Dedifferentiated amniotic fluid mesenchymal stem cell (primary cell): ENCODE measurements at regions not wholly inside any gene's neighbourhood (a gene's known extent, or its start where the extent isn't known, plus 50 kb on each side); places are given as distances from the start of the nearest gene placed in this dataset.
"Not testable (repeated sequence)": the region's sequence is repeated elsewhere in the genome, so short reads cannot be mapped to it uniquely, and the experiment has no call there.

Experiments used
- DNase-seq: peaks from one replicate; pipeline ENCODE4 v3.0.0-alpha.2; 2016; ENCODE audit errors: extremely low spot score

DNA sequence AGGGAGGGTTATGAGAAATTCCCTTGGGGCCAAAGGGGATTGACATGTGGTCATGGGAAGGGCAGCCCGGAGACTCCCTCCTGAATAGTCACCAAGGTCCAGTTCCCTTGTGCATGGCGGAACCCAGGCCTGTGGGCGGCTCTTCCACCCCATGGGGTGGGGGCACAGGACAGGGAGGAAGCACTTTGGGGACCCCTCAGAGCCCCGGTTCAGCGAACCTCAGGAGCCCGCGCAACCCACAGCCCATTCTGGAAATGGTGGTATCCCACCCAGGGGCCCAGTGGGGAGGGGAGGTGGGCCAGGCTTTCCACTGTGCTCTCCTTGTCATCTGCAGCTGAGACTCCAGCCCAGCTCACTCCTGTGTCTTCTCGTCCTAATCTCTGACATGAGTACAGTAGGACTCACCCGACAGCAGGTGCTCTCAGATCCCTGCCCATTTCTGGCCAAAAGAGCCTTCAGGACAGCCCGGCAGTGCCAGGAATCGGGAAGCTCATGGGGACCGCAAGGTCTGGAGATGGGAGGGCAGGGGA lies 255.2 kb upstream of the SFSWAP start:
- DNase-seq: no peak

DNA sequence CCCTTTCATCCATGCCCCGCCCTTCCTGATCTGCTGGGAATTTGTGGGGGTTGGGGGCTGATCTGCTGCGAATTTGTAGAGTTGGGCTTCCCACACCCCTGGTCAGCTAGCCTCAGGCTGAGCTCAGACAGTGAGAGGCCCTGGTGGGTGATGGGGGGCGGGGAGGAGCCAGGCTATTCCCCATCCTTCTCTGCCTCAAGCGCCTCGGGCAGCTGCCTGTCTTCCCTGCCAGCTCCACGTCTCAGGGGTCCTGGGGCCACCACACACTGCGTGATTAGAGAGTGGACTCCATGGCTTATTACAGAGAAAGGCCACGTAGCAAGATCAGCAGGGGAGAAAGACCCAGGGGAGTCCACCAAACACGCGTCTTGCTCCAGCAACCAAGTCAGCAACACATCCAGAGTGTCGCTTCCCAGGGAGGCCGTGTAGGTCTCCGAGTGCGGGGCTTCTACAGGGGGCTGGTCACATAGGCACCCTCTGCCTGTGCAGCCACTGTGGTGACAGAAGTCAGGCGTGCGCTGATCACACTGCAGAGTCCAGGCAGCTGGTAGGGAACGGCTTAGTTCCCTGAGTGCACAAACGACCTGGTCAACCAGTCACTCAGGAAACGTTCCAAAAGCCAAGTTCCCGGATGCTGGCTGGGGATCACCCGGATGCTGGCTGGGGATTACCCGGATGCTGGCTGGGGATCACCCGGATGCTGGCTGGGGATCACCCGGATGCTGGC lies 254.4 kb upstream of the SFSWAP start:
- no peak for DNase-seq

DNA sequence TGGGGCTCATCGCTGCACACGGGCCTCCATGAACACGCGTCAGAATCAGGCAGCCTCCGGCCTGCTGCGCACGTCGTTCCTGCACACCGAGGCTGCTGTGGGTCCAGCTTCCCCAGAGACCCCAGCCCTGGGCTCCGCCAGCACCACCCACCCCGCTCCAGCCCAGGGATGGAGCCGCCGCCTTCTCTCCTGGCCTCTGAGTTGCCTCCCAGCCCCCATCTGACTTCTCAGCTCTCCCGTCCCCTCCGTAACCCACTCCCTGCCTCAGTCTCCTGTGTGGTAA lies 253.9 kb upstream of the SFSWAP start:
- DNase-seq: no peak

DNA sequence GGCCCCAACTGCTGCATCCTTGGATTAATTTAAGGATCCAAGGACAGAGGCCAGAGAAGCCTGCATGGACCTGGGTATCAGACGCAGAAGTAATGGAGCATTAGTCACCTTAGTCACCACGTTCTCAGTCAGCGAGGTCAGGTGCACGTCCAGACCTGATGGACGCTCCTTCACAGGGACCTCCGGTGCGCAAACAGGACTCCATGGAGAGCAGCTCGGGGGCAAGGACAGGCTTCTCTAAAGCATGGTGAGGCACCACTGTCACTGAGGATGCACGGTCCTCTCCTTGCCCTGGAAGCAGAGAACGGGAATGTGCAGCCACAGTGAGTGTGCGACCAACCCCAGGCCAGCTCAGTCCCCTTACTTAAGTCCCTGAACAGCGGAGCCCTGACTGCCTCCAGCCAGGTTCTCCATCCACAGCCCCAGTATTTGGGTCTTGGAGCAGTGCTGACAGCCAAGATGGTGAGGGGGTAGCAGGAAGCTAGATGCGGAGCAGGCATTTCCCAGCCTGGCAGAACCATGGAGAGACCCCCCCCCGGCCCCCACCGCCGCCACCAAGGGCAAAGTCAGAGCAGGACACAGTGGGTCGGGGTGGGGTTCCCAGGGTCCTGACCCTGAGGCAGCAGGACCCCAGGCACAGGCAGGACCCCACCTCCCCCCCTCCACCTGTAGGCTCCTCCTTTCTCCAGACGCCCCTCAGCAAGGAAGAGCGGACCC lies 253.4 kb upstream of the SFSWAP start:
- DNase-seq: no peak

DNA sequence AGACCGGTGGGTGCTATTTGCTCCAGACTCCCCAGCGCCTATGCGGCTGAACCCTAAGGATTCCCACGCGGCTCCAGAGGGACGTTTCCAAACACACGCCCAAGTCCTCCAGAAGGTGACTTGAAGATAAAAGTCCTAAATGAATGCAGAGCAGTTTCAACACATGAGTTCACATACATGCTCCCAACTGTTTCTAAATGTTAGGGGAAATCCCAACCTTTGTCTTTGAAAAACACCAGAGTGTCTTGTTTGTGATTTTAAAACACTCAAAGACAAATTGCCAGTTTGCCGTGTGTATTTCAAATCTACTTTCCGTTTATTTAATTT lies 252.9 kb upstream of the SFSWAP start:
- no peak for DNase-seq

DNA sequence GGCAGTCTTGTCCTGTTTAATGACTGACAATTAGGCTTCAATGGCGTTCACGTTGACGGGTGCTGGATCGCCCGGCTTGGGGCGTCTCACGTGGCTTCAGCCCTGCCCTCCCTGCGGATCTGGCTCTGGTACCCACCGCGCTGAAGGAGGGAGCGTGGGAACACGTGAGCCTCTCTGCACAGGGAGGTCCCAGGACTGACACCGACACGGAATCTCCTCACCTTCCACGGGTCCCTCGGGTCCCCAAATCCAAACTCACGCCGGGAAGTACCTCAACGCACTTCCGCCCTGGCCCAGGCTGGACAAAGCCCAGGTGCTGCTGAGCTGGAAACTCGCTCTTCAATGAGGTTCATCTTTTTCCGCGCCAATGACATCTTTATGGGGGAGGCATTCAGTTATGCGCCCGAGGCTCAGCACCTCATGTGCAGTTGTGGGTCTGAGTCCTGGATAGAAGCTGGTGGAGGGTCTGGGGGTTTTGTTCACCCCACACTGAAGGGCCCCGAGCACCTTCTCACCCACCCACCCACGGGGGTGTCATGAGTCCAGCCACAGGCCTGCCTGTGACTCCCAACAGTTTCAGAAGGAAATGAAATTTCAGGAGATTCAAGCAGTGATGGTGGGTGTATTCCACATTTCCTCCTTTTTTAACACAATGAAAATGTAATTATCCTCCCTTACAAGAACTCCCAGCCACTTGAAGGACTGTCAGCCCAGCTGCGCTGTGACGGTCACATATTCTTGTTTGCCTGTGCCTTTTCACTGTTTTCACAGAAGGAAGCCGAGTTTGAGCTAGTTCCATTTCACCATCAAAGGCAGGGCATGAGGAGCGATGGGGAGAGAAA lies 251.7 kb upstream of the SFSWAP start:
- DNase-seq: no peak

DNA sequence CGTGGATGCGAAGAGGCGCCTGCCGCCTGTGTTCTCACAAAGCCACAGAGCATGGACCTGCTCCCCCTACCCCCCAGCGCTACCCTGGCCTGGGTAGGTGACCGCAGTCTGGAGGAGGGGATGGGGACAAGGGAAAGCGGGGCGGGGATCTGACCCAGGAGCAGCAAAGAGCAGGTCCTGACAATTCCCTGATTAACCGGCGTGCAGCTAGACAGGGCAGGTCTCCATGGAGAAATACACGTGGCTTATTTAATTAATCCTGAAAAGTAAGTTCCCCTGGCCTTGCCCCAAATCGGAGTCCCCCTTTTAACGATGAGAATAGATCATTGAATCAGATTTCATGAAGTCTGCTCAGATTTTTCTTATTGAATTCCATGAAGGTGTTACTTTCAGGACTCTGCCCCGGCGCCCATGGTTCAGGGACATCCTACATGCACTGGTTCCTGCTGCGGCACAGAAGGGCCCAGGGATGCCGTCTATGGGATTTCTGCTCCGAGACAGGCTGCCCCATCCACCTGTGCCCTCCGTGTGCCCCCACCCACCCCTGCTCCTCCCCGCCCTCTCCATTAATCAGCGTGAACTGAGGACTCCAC lies 251.0 kb upstream of the SFSWAP start:
- DNase-seq: no peak

DNA sequence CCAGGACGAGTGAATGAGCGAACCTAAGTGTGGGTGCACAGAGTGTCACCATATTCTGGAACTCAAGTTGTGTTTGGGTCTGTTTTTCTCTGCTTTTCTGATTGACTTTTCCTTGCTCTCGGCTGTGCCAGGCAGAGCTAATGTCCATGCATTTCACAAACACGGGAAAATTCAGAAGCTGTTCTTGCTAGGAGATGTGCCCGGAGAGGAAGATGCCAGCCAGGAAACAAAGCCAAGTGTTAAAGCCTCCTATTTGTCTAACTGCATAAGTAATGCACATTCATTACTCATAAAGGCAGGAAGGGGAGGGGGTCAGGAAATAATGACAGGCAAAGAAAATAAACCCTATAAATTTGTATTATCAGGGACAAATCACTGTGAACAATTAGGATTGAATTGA lies 250.4 kb upstream of the SFSWAP start:
- DNase-seq: no peak

DNA sequence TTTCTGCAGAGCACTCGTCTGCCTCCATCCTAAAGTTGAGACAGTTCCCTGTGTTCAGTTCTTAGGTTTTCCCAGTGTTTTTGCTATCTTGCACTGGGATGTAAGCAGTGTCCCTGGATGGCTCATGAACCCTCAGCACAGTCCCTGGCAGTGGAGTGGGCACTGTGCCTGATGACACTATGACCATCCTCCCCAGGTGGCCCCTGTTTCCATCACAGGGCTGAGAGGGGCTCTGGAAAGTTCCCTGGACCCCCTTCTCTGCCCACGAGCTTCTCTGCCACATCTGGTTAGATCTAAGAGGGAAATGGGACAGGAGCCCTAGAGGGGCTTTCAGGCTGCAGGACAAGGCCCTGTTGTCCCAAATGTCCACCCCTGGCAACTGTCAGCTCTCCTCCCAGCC lies 249.8 kb upstream of the SFSWAP start:
- no peak for DNase-seq

DNA sequence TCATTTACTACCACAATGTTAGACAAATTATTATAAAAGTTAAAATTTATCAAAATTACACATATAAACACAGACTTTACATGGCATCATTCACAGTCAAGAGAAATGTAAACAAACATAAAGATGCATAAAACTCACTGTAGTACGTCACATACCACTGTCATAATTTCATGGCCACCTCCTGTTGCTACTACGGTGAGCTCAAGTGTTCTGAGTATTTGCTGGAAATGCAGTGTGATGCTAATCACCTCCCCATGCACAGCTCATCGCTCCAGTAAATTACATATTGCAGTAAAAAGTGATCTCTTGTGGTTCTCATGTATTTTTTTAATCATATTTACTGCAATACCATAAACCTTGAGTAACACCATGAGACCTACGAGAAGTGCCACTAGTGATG lies 247.7 kb upstream of the SFSWAP start:
- DNase-seq: no peak

DNA sequence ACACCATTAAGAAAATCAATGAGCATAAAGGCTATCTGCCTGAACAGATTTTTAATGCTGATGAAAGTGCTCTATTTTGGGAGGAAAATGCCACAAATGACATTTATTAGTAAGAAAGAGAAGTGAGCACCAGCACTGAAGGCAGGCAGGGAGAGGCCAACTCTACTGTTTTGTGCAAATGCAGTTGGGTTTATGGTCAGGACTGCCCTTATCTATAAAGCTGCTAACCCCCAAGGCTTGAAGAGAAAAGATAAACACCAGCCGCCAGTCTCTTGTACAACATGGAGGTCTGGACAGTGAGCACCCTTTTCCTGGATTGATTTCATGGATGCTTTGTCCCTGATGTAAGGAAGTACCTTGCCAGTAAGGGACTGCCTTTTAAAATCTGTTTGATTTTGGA lies 246.8 kb upstream of the SFSWAP start:
- DNase-seq: no peak

DNA sequence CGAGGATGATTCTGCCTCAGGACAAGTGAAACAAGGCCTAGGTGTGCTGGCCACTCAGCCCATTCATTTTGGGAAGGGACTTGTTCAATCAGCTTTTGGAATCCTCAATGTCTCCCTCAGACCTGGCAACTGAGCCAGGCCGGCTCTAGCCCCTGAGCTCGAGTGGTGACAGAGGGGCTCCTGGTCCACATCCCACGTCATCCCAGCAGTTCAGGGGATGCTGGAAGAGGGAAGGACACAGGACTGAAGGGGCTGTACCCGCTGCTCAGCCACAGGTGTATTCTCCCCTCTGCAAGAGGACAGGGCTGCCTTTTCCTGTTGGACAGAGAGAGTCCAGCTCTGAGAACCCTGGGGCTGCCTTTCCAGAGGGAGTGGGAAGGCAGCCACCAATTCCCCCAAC lies 244.6 kb upstream of the SFSWAP start:
- no peak for DNase-seq

DNA sequence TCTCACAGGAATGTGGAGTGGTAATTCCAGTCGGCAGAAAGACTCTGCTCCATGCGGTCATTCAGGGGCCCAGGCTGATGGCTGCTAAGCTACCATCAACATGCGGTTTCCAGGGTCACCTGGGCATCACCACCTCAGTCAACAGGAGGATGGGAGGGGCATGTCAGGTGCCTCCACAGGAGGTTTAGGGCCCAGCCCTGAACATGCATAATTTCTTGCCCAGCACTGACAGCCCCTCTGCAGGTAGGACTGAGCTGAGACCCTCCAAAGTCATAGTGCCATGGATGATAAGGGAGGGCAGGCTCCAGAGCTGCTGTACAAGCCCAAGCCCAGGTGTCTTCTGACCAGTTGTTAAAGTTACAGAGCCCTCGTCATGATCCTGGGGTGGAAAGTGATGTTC lies 244.0 kb upstream of the SFSWAP start:
- no peak for DNase-seq

DNA sequence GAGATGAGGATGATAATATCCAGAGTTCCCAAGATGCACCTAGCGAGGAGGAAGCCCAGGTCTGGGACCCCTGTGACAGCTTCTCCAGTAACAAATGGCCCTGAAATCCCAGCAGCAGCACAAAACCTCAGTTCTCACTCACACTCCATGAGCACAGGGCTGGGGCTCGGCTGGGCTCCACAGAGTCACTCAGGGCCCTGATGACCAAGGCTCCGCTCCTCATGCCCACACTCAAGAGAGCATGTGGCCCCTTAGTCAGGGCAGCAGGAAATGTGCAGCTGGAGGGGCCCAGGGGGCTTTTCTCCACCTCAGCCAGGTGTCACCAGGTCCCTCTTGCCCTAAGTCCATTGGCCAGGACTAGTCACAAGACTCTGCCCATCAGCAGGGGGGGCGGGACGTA lies 242.7 kb upstream of the SFSWAP start:
- no peak for DNase-seq

DNA sequence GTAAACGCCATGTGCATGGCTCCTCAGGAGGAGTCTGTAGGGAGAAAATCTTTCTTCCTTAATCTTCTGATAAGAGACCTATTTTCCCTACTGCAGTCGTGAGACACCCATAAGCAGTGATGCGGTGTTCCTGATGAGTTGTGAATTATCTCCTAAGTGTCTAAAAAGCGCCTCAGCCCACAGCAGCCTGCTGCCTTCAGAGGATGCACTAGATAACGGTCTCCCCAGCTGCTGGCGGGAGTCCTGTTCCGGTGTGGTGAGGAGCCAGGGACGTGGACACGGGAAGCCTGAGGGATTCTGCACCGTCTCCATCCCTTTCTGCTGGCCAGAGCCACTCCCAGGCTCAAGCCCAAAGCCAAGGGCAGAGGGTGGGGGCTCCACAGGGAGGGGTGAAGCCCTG lies 240.9 kb upstream of the SFSWAP start:
- DNase-seq: not testable (repeated sequence)

DNA sequence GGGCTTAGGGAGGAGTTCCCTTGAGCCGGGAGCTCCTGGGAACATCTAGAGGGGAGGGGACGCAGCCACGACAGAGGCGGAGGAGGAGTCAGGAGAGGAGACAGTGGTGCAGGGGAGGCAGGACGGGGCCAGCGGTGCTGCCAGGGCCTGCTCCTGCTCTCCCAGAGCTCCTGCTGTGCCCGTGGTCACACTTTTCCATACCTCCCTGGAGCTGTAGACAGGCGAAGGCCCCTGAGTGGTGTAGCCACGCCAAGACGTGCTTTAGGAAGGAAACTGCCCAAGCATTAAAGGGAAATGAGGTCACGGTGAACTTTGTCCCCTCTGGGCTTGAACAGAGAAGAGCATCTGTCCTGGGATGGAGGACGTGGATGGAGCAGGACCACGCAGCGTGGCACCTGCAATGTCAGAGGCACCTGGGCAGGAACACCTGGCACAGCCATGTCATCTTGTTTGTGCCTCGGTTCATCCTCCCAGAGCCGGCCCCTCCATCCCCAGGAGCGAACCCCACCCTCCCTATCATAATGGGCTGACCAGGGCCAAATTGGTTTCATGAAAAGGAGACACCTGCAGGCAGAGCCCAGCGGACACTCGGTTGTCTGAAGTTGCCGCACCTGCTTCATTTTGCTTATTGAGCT lies 239.5 kb upstream of the SFSWAP start:
- DNase-seq: no peak

DNA sequence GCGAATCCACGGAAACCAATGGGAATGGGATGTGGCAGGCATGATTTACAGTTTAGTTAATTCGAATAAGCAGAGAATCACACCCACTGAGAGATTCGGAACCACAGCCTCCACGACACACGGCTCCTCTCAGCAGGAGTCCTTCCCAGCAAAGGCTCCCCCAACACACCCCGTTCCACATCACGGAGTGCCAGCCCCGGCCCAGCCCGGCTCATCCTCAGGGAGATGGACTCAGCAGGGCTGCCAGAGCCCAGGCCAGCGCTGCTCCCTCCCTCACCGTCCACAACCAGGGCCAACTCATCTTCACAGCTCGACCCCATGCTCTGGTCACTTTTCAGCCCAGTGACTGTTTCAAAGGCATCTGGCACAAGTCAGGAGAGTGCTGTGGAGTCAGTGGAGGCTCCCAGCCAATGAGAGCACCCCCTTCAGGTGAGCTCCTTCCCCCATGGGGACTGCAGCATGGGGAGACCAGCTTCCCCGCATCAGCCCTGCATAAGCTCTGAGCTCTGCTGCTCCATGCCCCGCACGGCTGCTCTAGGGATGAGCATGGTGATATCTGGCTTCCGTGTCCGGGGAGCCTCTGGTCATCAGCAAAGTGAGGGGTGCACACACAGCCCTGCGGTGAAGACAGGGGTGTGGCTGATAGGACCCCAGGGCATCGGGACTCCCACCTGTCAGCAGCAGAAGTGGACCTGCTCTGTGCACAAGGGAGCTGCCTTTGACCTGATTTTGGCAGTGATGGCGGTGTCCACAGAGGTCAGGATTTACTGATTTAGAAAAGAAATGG lies 238.8 kb upstream of the SFSWAP start:
- DNase-seq: no peak

DNA sequence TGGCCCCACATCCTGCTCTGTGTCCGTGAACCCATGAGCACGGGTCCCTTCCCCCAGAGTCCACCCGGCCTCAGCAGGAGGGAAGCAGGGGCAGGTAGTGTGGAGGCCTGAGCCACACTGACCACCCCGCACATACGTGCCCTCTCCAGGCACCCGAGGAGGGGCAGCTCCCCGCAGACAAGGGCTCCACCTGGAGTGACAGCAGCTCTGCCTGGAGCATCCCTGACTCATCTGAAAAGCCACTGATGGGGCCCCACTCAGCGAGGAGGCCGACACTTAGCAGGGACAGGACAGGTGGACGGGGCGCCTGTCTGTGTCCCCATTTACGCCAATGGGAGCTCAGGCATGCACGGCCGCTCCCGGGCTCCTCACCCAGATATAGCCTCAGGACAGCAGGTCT lies 237.6 kb upstream of the SFSWAP start:
- DNase-seq: no peak

DNA sequence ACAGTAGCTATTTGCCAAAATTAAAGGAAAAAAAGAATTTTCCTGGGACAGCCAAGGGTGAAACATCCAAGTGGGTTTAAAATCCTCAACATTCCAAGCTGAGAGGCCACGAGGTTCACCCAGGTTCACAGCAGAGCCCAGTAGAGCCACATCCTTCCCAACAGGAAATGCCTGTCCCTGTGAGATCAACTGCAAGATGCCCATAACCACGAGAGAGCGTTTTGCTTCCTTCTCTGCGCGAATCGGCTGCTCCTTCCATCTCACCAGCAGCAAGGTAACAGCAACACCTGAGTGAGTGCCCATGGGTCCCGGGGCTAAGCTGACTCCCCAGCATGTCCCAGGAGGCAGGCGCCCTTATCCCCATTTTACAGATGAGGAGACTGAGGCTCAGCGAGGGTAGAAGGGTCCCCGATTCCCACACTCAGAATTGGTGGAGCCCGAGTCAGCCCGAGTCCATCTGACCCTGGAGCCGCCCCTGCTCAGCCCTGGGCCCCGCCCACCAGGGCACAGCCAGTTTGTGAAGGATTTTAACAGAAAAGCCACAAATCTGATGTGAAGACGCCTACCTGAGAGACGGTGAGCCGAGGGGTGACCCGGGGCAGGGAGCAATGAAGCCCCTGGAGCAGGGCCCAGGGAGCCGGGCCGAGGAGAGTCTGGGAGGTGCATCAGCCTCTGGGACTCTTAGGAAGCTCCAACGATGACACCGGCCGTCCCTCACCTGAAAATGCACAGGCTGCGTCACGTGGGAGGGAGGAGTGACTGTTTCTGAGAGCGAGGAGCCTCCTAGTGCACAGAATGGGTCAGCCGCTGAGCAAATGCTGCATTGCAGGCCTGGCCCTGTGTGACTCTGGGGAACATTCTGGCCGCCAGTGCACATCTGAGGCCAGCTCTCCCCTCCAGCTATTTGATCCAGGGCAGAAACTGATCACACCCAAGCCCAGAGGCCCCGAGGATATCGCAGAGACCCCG lies 236.9 kb upstream of the SFSWAP start:
- no peak for DNase-seq

DNA sequence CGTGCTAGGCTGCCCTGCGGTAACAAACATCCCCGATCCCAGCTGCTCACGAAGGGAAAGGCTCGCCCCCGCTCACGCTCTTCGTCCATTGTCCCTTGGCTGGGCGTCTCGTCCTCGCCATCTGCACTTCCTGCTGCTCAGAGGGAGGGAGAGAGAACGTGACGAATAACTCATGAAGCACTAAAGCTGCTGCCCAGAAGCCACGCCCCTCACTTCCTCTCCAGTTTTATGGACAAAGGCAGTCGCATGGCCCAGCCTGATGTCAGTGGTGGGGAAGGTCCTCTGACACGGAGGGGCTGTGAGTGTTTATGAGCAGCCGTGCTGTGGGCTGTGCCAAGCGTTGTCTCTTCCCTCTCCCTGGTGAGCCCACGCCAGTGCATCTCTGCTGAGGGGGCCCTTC lies 235.9 kb upstream of the SFSWAP start:
- DNase-seq: not testable (repeated sequence)
